ENCODE measurements at regions not wholly inside any gene's neighbourhood (a gene's known extent, or its start where the extent isn't known, plus 50 kb on each side); places are given as distances from the start of the nearest gene placed in this dataset.

DNA sequence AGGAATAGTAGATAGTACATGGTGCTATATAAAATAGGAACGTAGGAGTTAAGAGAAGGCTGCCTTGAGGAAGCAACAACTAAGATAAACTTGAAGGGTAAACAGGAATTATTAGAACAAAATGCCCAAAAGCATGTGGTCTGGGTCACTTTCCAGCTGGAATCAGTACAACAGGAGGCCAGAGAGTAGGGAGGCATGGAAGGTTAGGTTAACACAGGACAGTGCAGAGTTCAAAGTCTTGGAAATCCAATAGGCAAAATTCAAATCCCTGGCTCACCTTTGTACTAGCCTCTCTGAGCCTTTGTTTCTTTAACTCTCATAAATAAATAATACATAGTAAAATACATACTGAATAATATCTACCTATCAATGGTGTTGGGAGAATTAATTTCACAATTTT is 69.0 kb upstream of the NEK7 start:
- TF ChIP-seq, protein P1, sequence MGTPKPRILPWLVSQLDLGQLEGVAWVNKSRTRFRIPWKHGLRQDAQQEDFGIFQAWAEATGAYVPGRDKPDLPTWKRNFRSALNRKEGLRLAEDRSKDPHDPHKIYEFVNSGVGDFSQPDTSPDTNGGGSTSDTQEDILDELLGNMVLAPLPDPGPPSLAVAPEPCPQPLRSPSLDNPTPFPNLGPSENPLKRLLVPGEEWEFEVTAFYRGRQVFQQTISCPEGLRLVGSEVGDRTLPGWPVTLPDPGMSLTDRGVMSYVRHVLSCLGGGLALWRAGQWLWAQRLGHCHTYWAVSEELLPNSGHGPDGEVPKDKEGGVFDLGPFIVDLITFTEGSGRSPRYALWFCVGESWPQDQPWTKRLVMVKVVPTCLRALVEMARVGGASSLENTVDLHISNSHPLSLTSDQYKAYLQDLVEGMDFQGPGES (IDR thresholded peaks at IDR 0.05), result no peak
- TF ChIP-seq BHLHE40 (IDR thresholded peaks at IDR 0.05; ENCODE audit: borderline replicate concordance in 1 of 2, low read depth in 2 of 2, low read length in 1 of 2), result no peak
